GM18502 (cell line): ENCODE measurements at regions not wholly inside any gene's neighbourhood (a gene's known extent, or its start where the extent isn't known, plus 50 kb on each side); places are given as distances from the start of the nearest gene placed in this dataset.

ENCODE experiments used
- ATAC-seq: cut with Tn5 transposase; IDR thresholded peaks from one replicate; pipeline ENCODE4 v1.9.1; 2021; ENCODE audit warnings: mild to moderate bottlenecking; ENCODE audit not compliant: unreplicated experiment, poor library complexity

DNA sequence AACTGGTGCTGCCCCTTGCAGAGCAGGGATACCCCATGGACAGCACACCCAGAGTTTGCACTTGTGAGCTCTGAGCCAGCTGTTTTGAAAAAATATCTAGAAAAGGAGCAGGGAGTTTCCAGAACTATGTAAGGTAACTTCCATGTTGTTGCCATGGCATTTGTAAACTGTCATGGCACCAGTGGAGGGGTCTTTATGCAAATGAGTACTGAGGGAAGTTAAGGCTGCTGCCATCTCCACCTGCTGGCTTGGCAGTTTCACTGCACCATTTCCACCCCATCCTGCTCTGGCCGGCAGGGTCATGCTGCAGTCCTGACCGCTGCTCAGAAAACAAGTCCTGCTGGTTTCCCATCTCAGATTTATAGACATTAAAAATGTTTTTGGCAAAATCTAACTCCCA lies 52.3 kb upstream of the SNTG2 start:
- peak; percentile 92 for ATAC-seq

DNA sequence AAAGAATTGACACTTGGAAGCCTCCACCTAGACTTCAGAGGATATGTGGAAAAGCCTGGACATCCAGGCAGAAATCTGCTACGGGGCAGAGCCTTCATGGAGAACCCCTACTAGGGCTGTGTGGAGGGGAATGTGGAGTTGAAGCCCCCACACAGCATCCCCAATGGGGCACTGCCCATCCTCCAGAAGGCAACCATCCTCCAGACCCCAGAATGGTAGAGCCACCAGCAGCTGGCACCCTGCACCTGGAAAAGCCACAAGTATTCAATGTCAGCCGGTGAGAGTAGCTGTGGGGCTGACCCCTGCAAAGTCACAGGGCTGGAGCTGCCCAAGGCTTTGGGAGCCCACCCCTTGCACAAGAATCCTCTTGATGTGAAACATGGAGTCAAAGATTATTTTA lies 53.6 kb upstream of the SNTG2 start:
- ATAC-seq, result no peak

DNA sequence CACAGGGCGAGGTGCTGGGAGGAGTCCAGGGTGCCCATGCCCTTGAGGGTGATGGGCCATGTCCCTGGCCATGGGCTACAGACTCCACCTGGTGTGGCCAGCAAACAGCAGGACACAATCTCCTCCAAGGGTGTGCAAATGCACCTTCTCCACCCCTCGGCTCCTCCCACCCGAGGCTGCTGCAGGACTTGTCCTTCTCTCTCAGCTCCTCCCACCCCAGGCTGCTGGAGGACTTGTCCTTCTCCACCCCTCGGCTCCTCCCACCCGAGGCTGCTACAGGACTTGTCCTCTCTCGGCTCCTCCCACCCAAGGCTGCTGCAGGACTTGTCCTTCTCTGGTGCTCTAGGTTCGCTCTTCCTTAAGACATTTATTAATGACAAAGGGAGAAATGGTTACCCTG lies 57.3 kb upstream of the SNTG2 start:
- ATAC-seq, result no peak

DNA sequence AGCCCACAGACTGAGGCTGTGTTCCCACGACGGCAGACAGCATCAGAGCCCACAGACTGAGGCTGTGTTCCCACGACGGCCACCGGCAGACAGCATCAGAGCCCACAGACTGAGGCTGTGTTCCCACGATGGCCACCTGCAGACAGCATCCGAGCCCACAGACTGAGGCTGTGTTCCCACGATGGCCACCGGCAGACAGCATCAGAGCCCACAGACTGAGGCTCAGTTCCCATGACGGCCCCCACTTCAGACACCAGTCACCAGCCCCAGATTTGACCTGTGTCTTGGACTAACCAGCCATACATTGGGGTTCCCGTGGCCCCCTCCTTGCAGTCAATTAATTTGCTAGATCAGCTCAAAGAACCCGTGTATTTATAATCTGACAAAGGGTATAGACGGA lies 57.8 kb upstream of the SNTG2 start:
- ATAC-seq, result no peak

DNA sequence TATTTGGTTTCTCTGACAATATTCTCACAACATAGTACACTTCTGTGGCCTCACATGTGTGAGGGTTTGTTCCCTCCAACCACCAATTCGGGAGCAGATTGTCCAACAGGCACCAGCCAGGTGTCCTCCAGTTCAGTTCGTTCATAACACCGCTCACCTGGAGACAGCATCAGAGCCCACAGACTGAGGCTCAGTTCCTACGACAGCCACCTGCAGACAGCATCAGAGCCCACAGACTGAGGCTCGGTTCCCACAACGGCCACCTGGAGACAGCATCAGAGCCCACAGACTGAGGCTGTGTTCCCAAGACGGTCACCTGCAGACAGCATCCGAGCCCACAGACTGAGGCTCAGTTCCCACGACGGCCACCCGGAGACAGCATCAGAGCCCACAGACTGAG lies 58.2 kb upstream of the SNTG2 start:
- ATAC-seq, result no peak

DNA sequence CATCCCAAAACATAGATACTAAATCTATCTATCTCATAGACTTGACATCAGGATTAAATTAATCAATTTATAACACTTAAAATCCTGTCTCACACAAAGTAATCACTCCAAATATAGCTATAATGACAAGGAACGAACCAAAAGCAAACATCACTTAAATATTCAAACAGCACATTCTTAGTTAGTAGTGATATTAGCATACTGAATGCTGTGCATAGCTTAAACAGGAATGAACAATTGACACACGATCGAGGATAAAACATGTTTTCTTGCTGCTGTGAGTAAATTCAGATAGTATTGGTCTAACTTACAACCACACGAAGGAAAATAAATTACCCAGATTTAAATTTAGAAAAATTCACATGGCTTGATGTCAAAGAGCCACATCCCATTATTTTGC lies 58.9 kb upstream of the SNTG2 start:
- no peak for ATAC-seq

DNA sequence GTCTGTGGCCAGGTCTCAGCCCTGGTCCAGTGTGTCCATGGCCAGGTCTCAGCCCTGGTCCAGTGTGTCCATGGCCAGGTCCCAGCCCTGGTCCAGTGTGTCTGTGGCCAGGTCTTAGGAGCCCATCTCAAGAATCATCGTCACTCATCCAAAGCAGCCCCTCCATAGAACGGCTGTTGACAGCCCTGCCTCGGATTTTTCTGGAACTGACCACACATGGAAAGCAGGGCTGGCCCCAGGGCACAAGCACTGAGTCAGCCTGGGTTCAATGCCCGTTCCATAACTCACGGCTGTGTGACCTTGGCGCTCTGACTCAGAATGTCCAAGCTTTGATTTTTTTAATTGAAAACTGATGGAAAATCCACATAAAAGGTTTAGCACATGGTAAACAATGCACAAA lies 59.9 kb upstream of the SNTG2 start:
- no peak for ATAC-seq

DNA sequence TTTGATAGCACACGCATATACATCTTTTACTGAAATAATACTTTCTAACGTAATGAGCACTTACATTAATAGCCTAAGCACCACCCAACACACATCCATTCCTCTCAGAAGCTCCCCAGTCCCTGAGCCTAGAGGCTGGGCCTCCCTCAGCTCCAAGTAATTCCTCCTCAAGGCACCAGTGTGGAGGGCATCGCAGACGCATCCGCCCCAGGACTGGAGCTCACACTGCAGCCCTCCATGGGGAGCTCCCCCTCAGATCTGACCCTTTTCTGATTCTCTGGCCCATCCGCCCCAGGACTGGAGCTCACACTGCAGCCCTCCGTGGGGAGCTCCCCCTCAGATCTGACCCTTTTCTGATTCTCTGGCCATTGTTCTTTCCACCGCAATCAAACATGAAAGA lies 60.4 kb upstream of the SNTG2 start:
- no peak for ATAC-seq

DNA sequence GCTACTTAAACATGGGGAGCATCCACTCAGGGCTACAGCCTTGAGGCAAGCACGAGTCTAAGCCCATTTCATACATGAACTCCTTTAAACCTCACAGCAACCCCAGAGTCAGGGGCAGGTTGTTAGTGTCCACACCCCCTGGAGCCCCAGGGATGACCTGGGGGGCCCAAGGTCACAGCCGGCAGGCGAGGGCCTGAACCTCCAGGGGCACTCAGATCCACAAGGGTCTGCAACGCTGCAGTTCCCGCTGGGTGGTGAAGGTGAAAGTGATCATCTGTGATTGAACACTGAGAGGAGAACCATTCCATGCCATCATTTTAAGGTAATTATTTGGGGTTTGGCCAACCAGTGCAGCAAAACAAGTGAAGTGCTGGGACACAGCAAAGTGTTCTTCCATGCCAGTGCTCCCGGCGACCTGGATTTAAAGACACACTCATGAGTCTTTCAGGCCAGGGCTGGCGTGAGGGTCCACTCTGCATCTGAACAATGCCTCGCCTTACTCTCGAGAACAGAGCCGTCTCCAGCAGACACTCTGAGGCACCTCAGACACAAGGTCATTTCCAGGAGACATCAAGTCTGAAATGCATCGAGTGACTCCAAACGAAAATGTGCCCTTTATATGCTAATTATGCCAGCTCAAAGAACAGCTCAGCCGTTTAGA lies 61.6 kb upstream of the SNTG2 start:
- ATAC-seq, result no peak

DNA sequence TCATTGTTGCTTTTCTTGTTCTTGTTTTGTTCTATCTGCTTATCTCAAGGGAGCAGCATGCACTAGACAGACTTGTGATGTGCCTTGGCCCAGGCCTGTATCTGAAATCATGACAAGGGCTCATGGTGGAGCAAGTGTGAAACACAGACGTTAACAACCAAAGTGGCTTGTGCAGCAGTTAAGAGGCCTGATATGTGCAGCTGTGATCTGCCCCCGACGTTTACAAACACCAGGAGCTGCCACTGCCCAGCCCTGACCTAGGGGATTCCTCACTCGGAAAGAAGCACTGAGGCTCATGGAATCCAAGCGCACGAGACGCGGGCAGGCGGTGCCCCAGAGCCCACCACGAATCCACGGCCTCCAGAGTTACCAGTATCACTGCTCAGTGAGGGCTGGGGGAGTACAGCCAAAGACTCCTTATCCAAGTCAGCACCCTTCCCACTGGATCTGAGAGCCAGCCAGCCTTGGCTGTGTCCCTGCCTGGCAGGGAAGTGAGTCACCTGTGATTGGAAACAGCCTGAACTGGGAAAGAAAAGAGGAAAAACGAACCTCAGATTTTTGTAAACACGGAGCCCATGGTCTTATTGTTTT lies 62.3 kb upstream of the SNTG2 start:
- no peak for ATAC-seq

DNA sequence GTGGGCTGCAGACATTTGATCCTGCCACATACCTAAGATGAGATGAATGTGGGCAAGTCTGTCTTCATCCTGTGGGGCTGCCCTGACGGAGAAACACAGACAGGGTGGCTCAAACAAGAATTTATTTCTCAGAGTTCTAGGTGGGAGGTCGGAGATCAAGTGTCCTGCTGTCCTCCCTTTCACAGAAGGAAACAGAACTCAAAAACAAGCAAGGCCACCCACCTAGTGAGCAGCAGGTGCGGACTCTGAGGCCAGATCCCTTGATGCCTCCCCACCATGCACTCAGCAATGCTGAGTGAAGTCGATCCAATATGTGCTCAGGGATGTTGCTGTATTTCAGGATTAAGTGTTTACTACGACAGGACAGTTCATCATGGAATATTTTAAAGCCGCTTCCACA lies 63.0 kb upstream of the SNTG2 start:
- no peak for ATAC-seq

DNA sequence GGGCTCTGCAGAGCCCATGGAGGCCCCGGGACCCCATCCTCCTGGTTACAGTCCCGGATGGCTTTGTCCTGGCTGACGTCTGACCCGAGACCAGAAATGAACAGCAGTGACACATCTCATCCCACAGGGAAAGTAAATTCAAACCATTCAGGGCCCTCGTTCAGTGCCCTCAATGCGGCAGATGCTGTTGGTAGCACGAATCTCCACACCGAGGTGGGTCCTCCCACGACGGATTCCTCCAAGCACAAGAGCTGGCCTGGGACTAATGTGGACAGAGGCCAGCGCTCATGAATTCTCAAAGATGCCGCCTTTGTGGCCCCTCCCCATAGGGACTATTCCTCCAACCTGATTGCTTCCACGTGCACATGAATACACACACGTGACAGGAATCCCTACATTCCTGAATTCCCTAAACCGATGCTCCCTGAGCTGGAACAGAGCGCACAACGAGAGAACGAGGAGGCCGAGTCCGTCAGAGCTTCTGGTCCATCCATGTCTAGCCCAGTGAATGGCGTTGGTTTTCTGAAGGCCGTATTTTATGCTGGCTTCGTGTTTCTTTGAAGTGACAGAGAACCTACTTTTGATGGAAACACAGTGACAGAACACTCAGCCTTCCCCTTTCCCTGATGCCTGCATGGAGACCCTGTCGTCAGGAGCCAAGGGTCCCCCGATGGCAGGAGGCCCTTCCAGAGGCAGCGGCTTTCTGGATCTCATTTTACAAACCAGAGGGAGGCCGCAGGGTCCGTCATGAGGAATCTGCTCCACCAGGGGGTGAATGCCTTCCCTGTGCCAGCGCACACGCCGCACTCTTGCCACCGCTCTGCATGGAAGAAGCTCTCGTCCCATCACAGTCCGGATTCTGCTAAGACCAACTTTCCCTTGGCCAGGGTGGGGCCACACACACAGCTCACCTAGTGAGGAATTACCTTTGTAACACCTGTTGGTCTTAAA lies 64.3 kb upstream of the SNTG2 start:
- no peak for ATAC-seq

DNA sequence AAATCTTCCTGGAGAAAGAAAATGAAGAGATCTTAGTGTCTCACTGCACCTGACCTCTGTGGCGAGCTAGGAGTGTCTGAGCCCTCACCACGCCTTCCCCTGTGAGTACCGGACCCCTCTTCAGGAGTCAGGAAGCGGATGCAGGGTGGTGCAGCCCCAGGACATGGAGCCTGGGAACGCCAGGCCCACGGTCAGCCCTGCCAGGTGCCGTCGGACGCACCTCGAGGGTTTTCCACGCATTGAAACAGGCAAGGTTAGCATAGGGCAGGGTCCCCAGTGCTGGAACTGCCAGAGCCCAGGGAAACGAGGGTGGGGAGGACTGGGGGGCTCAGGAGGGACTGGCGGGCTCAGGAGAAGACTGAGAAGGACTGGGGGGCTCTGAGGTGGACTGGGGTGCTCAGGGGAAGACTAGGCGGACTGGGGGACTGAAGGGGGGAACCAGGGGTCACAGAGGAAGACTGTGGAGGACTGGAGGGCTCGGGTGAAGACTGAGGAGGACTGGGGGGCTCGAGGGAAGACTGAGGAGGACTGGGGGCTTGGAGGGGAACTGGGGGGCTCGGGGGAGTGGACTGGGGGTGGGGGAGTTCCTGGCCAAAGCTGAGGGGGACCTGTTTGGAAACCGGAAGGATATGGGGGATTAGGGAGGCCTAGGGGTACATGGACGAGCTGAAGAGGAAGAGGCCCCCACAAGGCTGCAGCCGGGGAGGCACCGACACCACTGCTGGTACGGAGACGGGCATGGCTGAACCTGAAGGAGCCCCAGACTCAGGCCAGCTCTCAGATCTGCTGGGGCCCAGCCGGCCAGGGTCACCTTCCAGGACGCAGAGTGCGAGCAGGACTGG lies 65.2 kb upstream of the SNTG2 start:
- no peak for ATAC-seq

DNA sequence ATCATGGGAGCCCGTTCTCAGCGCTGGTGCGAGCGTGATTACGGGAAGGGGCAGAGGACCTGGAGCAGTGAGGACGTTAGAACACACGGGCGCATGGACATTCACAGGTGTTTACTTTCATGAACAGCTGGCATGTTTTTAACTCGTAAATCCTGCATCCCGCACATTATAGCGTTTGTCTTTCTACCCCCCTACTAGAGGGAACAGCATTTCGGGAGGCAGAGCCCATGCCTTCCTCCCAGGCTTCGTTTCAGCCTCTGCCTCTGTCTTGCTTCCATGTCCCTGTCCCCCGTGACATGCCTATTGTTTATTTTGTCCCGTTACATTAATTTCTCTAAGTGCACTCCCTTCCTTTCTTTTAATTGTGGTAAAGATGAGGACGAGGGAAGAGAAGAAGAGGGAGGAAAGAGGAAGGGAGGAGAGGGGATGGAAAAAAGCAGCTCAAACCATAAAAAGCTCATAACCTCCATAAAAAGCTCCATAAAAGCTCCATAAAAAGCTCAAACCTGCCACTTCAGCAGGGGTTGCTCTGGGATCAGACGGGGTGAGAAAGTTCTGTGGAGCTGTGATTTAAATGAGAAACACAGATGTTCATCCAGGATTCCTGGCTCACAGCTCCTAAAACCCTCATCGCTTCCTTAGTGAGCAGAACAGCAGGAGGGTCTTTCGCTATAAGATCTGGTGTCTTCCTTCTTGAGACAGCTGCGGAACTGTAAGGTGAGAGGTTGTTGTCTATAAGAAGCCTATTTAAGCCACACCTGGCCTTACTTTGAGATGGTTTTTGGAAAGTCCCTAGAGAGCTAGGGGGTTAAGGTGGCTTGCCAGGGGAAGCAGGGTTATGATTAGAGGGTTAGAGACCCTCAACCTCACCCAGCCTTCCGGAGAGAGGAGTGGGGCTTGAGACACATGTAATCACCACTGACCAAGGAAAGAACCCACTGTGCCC lies 66.6 kb upstream of the SNTG2 start:
- no peak for ATAC-seq

DNA sequence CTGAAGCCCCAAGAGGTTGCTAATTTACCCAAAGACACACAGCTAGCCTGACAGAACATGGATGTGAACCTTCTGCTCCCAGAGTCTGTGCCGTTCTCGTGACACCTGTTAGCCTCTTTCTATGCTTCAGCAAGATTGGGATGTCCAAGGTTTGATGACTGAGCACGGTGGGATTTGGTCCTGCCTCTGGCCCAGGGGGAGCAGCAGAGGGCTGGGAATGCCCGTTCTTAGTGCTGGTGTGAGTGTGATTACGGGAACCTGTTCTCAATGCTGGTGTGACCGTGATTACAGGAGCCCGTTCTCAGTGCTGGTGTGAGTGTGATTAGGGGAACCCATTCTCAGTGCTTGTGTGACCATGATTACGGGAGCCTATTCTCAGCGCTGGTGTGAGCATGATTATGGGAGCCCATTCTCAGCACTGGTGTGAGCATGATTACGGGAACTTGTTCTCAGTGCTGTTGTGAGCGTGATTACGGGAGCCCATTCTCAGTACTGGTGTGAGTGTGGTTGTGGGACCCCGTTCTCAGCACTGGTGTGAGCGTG lies 67.3 kb upstream of the SNTG2 start:
- ATAC-seq, result no peak

DNA sequence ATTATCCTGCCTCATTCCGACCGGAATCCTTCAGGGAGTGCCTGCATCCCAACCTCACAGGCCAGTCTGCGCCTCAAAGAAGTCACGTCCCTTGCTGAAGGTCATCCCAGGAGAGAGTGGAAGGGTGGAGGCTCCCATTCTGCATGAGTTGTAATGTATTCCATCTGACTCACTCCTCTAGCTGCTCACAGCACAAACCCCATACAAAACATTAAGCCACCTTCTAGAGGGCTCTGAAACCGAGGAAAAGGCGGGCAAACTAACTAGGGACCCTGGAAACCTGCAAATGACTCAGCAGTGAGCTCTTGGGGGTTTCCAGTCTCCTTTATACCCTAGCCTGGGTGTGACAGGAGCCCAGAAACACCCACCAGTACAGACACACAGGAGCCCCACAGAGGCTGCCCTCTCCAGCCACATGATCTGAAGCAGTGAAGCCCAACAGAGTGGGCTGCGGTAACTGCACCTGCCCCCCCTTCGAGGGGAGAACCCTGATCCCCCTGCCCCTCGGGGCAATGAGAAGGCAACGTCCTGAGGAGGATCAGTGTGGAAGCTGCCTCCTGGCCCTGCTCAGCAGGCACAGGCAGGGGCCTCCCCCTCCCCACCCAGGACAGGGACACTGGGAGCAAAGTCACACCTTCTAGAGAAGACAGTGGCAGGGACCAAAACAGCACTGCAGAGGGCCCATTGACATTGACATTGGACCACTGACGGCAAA lies 69.3 kb upstream of the SNTG2 start:
- peak; percentile 89 for ATAC-seq

DNA sequence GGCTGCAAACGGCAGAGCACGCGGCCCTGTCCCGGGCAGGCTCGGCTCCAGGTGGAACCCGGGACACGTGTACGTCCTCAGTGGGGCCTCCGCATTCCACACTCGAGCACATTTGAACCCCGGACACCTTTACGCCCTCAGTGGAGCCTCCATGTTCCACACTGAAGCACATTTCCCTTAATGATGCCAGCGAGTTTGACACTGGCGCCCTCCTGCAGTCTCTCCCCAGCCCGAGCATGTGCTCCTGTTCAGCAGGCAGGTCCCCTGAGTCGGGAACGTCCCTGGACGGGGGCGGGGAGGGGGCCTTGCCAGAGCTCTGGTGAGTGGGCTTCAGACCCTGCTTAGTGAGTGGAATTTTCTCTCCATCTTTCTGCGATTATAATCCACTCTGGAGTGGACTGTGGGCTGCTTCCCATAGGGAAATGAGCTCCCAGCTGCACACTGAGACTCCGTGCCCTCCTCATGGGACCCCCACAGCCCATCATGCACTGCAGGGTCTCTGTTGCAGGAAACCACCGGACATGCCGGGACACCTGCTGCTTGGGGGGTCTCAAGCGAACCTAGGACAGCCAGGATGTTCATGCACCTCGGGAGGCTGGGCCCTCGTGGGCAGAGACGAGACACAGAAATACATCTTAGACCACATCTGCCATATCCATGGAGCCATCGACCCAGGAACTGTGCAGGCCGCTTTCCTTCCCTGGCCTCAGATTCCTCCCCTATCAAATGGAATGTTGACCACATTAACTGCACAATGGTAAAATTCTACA lies 70.3 kb upstream of the SNTG2 start:
- ATAC-seq, result no peak

DNA sequence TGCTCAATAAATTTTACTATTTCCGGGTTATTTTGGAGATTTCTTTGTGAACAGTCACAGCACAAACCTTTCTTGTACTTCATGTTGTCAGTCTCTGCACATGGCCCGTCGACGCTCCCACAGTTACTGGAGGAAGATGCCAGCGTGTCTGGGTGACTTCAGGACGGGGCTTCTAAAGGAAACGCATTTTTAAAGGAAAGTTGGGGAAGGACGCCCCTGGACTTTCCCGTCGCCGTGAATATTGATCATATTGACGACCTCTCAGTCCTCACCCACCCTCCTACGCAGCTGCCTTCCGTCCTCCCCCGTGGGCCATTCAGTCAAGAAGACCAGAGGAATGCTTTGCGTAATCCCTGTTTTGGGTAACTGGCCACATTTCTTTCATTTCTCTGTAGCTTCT lies 71.1 kb upstream of the SNTG2 start:
- no peak for ATAC-seq
